ENCODE measurements at regions not wholly inside any gene's neighbourhood (a gene's known extent, or its start where the extent isn't known, plus 50 kb on each side); places are given as distances from the start of the nearest gene placed in this dataset.

GRCh38 chr11:71145368-71145767, 107.0 kb downstream of the SHANK2 start:
- no peaks in the 10 kb centered on the region for H3K27me3 ChIP-seq (ENCODE audit: control insufficient read depth, low read length)
- H3K36me3 ChIP-seq (ENCODE audit: control insufficient read depth, low read length): no peaks in the 10 kb centered on the region
- H4K20me1 ChIP-seq (ENCODE audit: control insufficient read depth, insufficient read depth, low read depth, low read length): no peaks in the 10 kb centered on the region
- no peak for TF ChIP-seq CTCF (IDR thresholded peaks at IDR 0.05; ENCODE audit: low read depth, low read length, poor library complexity, severe bottlenecking)
- TF ChIP-seq EZH2phosphoT487 (IDR thresholded peaks at IDR 0.05; ENCODE audit: borderline replicate concordance, low read length): no peak
- H3K9me2 ChIP-seq (replicated peaks; ENCODE audit: control insufficient read depth, low read length): no peaks in the 10 kb centered on the region
- H3K9me3 ChIP-seq (ENCODE audit: control insufficient read depth, insufficient read depth, low read length): 0 out of 2 replicates have a peak, but pooled peaks cover 3% of the 10 kb centered on the region
- no peaks in the 10 kb centered on the region for H3K79me2 ChIP-seq (ENCODE audit: control insufficient read depth, low read length)
- no peak overlapping the region for H3K4me2 ChIP-seq (ENCODE audit: low read length)
- no peak overlapping the region for H3K4me3 ChIP-seq (ENCODE audit: low read length)
- no peaks in the 10 kb centered on the region for H3K4me1 ChIP-seq (ENCODE audit: control insufficient read depth, low read length)
- H3F3A ChIP-seq (ENCODE audit: control insufficient read depth, insufficient read depth): no peaks in the 10 kb centered on the region
- H3K27ac ChIP-seq (ENCODE audit: low read depth, low read length): no peak overlapping the region

- 0 out of 2 replicates have a peak, but pooled peaks cover 3% of the 10 kb centered on the region for H3K9me3 ChIP-seq (ENCODE audit: control insufficient read depth, insufficient read depth, low read length)
These were observed 107.6 kb downstream of the SHANK2 start for GRCh38 chr11:71144736-71145135.

GRCh38 chr11:71144010-71144409, 108.4 kb downstream of the SHANK2 start:
- TF ChIP-seq CTCF (IDR thresholded peaks at IDR 0.05; ENCODE audit: low read depth, low read length, poor library complexity, severe bottlenecking) (no peak), EZH2phosphoT487 (IDR thresholded peaks at IDR 0.05; ENCODE audit: borderline replicate concordance, low read length) (no peak)
- Histone ChIP-seq H3K4me1 (ENCODE audit: control insufficient read depth, low read length) (no peaks in the 10 kb centered on the region), H3K4me2 (ENCODE audit: low read length) (no peak overlapping the region), H3K36me3 (ENCODE audit: control insufficient read depth, low read length) (no peaks in the 10 kb centered on the region), H3K9me2 (replicated peaks; ENCODE audit: control insufficient read depth, low read length) (no peaks in the 10 kb centered on the region), H3K27ac (ENCODE audit: low read depth, low read length) (no peak overlapping the region), H3K4me3 (ENCODE audit: low read length) (no peak overlapping the region), H3K27me3 (ENCODE audit: control insufficient read depth, low read length) (no peaks in the 10 kb centered on the region), H3F3A (ENCODE audit: control insufficient read depth, insufficient read depth) (no peaks in the 10 kb centered on the region), H3K79me2 (ENCODE audit: control insufficient read depth, low read length) (no peaks in the 10 kb centered on the region), H4K20me1 (ENCODE audit: control insufficient read depth, insufficient read depth, low read depth, low read length) (no peaks in the 10 kb centered on the region), H3K9me3 (ENCODE audit: control insufficient read depth, insufficient read depth, low read length) (0 out of 2 replicates have a peak, but pooled peaks cover 2% of the 10 kb centered on the region)

More at GRCh38 chr11:71144736-71145135, 107.6 kb downstream of the SHANK2 start:
- no peak overlapping the region for H3K27ac ChIP-seq (ENCODE audit: low read depth, low read length)
- no peaks in the 10 kb centered on the region for H3K36me3 ChIP-seq (ENCODE audit: control insufficient read depth, low read length)
- no peaks in the 10 kb centered on the region for H3K27me3 ChIP-seq (ENCODE audit: control insufficient read depth, low read length)
- H3K79me2 ChIP-seq (ENCODE audit: control insufficient read depth, low read length): no peaks in the 10 kb centered on the region
- no peak overlapping the region for H3K4me3 ChIP-seq (ENCODE audit: low read length)
- no peaks in the 10 kb centered on the region for H4K20me1 ChIP-seq (ENCODE audit: control insufficient read depth, insufficient read depth, low read depth, low read length)
- H3K9me2 ChIP-seq (replicated peaks; ENCODE audit: control insufficient read depth, low read length): no peaks in the 10 kb centered on the region
- H3F3A ChIP-seq (ENCODE audit: control insufficient read depth, insufficient read depth): no peaks in the 10 kb centered on the region
- no peak overlapping the region for H3K4me2 ChIP-seq (ENCODE audit: low read length)
- H3K4me1 ChIP-seq (ENCODE audit: control insufficient read depth, low read length): no peaks in the 10 kb centered on the region
- TF ChIP-seq CTCF (IDR thresholded peaks at IDR 0.05; ENCODE audit: low read depth, low read length, poor library complexity, severe bottlenecking): no peak
- TF ChIP-seq EZH2phosphoT487 (IDR thresholded peaks at IDR 0.05; ENCODE audit: borderline replicate concordance, low read length): no peak

Measured in DOHH2 (cell line).